ENCODE measurements at regions not wholly inside any gene's neighbourhood (a gene's known extent, or its start where the extent isn't known, plus 50 kb on each side); places are given as distances from the start of the nearest gene placed in this dataset.

- TF ChIP-seq, protein P1, sequence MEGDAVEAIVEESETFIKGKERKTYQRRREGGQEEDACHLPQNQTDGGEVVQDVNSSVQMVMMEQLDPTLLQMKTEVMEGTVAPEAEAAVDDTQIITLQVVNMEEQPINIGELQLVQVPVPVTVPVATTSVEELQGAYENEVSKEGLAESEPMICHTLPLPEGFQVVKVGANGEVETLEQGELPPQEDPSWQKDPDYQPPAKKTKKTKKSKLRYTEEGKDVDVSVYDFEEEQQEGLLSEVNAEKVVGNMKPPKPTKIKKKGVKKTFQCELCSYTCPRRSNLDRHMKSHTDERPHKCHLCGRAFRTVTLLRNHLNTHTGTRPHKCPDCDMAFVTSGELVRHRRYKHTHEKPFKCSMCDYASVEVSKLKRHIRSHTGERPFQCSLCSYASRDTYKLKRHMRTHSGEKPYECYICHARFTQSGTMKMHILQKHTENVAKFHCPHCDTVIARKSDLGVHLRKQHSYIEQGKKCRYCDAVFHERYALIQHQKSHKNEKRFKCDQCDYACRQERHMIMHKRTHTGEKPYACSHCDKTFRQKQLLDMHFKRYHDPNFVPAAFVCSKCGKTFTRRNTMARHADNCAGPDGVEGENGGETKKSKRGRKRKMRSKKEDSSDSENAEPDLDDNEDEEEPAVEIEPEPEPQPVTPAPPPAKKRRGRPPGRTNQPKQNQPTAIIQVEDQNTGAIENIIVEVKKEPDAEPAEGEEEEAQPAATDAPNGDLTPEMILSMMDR (IDR thresholded peaks at IDR 0.05; ENCODE audit: low read depth, low read length): no peak
- H3K4me3 ChIP-seq (ENCODE audit: low read depth, low read length): no peak overlapping the region
- peak; percentile 66 for DNase-seq (ENCODE audit: low read depth)
These were observed 467.1 kb downstream of the MIAT start for GRCh38 chr22:27124351-27124966.

DNA sequence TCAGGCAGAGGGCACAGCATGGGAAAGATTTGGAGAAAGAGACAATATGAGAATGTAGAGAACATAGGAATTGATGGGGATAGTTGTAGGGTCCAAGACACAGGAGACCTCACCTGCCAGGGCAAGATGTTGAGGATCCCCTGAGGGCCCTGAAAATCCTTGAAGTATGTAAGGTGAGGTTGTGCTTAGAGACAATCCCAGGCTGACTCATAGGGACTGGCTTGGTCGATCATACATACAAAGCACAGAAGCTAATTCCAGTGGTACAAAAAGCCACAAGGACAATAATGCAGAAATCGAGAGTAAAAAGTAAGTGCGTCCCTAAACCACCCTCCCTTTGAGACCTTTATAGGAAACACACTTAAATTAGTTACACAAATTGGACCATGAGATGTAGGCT, 468.2 kb downstream of the MIAT start:
- TF ChIP-seq MAX (IDR thresholded peaks at IDR 0.05; ENCODE audit: low read depth, low read length) (no peak), MYC (IDR thresholded peaks at IDR 0.05; ENCODE audit: low read depth, low read length) (no peak), POLR2A (IDR thresholded peaks at IDR 0.05; ENCODE audit: extremely low read depth, insufficient read length) (no peak)
- TF ChIP-seq, protein P1 (IDR thresholded peaks at IDR 0.05; ENCODE audit: low read depth, low read length): no peak
- H3K4me3 ChIP-seq (ENCODE audit: low read depth, low read length): no peak overlapping the region
- no peak for DNase-seq (ENCODE audit: low read depth)

DNA sequence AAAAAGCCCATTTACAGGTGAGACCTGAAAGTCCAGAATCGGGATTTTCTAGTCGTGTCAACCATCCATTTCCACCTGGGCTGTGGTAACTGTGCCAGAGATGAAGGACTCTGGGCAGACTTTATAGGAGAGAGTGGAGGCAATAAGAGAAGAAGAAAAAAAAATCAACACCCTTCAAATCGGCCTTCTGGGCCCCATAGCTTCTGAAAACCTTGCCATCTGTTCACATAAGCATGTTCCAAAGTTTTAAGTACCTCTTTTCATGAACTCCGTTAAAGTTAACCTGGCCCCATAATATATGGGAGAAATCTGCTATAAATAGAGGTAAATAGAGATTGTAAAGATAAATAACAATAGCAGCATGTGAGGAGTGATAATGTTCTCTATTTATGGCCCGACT, 470.5 kb downstream of the MIAT start:
- no peak overlapping the region for H3K4me3 ChIP-seq (ENCODE audit: low read depth, low read length)
- DNase-seq (ENCODE audit: low read depth): no peak
- TF ChIP-seq, protein P1 (IDR thresholded peaks at IDR 0.05; ENCODE audit: low read depth, low read length): no peak
- no peak for TF ChIP-seq MYC (IDR thresholded peaks at IDR 0.05; ENCODE audit: low read depth, low read length)
- TF ChIP-seq POLR2A (IDR thresholded peaks at IDR 0.05; ENCODE audit: extremely low read depth, insufficient read length): no peak
- no peak for TF ChIP-seq MAX (IDR thresholded peaks at IDR 0.05; ENCODE audit: low read depth, low read length)

GRCh38 chr22:27128461-27129085, 471.2 kb downstream of the MIAT start:
- DNase-seq (ENCODE audit: low read depth): no peak
- TF ChIP-seq POLR2A (IDR thresholded peaks at IDR 0.05; ENCODE audit: extremely low read depth, insufficient read length): no peak
- TF ChIP-seq MYC (IDR thresholded peaks at IDR 0.05; ENCODE audit: low read depth, low read length): no peak
- no peak for TF ChIP-seq MAX (IDR thresholded peaks at IDR 0.05; ENCODE audit: low read depth, low read length)
- TF ChIP-seq, protein P1 (IDR thresholded peaks at IDR 0.05; ENCODE audit: low read depth, low read length): no peak
- H3K4me3 ChIP-seq (ENCODE audit: low read depth, low read length): no peak overlapping the region

GRCh38 chr22:27129266-27129665, 471.9 kb downstream of the MIAT start:
- TF ChIP-seq, protein P1 (IDR thresholded peaks at IDR 0.05; ENCODE audit: low read depth, low read length): no peak
- TF ChIP-seq MAX (IDR thresholded peaks at IDR 0.05; ENCODE audit: low read depth, low read length) (no peak), MYC (IDR thresholded peaks at IDR 0.05; ENCODE audit: low read depth, low read length) (no peak), POLR2A (IDR thresholded peaks at IDR 0.05; ENCODE audit: extremely low read depth, insufficient read length) (no peak)
- no peak overlapping the region for H3K4me3 ChIP-seq (ENCODE audit: low read depth, low read length)
- peak; percentile 64 for DNase-seq (ENCODE audit: low read depth)

Measured in NB4 (cell line).